HepG2 (cell line): ENCODE measurements at regions not wholly inside any gene's neighbourhood (a gene's known extent, or its start where the extent isn't known, plus 50 kb on each side); places are given as distances from the start of the nearest gene placed in this dataset.

ENCODE experiments used
- ATAC-seq: fragments of 200-7000 bp; cut with Tn5 transposase; 3 replicates; pipeline ENCODE4 v1.9.1; 2020; ENCODE audit warnings: mild to moderate bottlenecking, moderate library complexity
- BruUV-seq: library from RNA; stranded (reverse); fragments of 400-500 nt; replicated peaks from 2 replicates; lab custom pipeline; 2021; lab: Mats Ljungman, UMichigan
- CTCF ChIA-PET: fragments of 300-600 bp; formaldehyde crosslinking; extraction: SDS; loops from one replicate; lab custom pipeline; 2021; ENCODE audit warnings: low total read pairs, inconsistent platforms, low intra/inter-chr PET ratio; lab: Yijun Ruan, JAX
- POLR2A ChIA-PET: fragments of 350-600 bp; sonication (Branson Sonifier 250); formaldehyde crosslinking; loops from one replicate; lab custom pipeline; 2020; ENCODE audit warnings: antibody characterized with exemption, inconsistent platforms; lab: Yijun Ruan, JAX
- DNase-seq: peaks from one replicate; pipeline ENCODE4 v3.0.0-alpha.2; 2015; ENCODE audit warnings: low spot score
- FAIRE-seq: peaks from 3 replicates; lab custom pipeline; 2011; peaks lifted over from hg19 to GRCh38; lab: Jason Lieb, UNC
- H2AFZ ChIP-seq: one replicate; pipeline ENCODE4 v1.6.1; 2011; ENCODE audit warnings: low read length, inconsistent platforms
- H3K27ac ChIP-seq: fragments of 300-600 bp; 3 replicates; pipeline ENCODE4 v1.8.0; 2011; ENCODE audit warnings: mixed run types, mild to moderate bottlenecking, mixed read lengths, low read length, inconsistent platforms; ENCODE audit not compliant: insufficient read depth; ENCODE audit errors: extremely low read length
- H3K27me3 ChIP-seq, 2 experiments: fragments of 200-600 bp in 1 of 2; 2 replicates in 1 of 2; 3 replicates in 1 of 2; pipeline versions ENCODE4 v1.6.0 to v1.8.0; 2011; ENCODE audit warnings: low read length in 2 of 2, mild to moderate bottlenecking in 2 of 2, moderate library complexity in 2 of 2, inconsistent platforms in 1 of 2; ENCODE audit not compliant: insufficient read depth in 2 of 2, control insufficient read depth in 1 of 2
- H3K36me3 ChIP-seq, 2 experiments: fragments of 200-600 bp in 1 of 2; replicated peaks in 1 of 2; 2 replicates in 1 of 2; 3 replicates in 1 of 2; pipeline versions ENCODE4 v1.5.1 to v1.8.0; 2011; ENCODE audit warnings: low read length in 2 of 2, inconsistent platforms in 1 of 2; ENCODE audit not compliant: insufficient read depth in 2 of 2, control insufficient read depth in 1 of 2
- H3K4me1 ChIP-seq: 2 replicates; pipeline ENCODE4 v1.5.1; 2012; ENCODE audit warnings: low read length, inconsistent platforms; ENCODE audit not compliant: insufficient read depth
- H3K4me2 ChIP-seq: 2 replicates; pipeline ENCODE4 v1.6.0; 2011; ENCODE audit warnings: low read depth, low read length, inconsistent platforms
- H3K4me3 ChIP-seq, 3 experiments: fragments of 200-600 bp in 1 of 3; sonication (generic), shearing (Covaris generic) in 1 of 3; replicated peaks in 1 of 3; 2 replicates each; pipeline ENCODE4 v1.5.1; 2011 to 2016; ENCODE audit warnings: low read length in 3 of 3, inconsistent platforms in 2 of 3, low read depth in 2 of 3, mild to moderate bottlenecking in 2 of 3, control low read depth in 1 of 3, mixed read lengths in 1 of 3; ENCODE audit not compliant: insufficient read depth in 1 of 3
- H3K79me2 ChIP-seq: one replicate; pipeline ENCODE4 v1.6.1; 2011; ENCODE audit warnings: low read length, inconsistent platforms; ENCODE audit not compliant: insufficient read depth
- H3K9ac ChIP-seq: 2 replicates; pipeline ENCODE4 v1.6.0; 2011; ENCODE audit warnings: mild to moderate bottlenecking, low read depth, low read length, inconsistent platforms; ENCODE audit not compliant: insufficient read depth
- H3K9me3 ChIP-seq: 2 replicates; pipeline ENCODE4 v1.5.1; 2012; ENCODE audit warnings: mild to moderate bottlenecking, low read length
- H4K20me1 ChIP-seq: 2 replicates; pipeline ENCODE4 v1.6.0; 2011; ENCODE audit warnings: inconsistent platforms, mild to moderate bottlenecking, low read length, moderate library complexity; ENCODE audit not compliant: insufficient read depth
- DMTF1 ChIP-seq: sonication (generic); formaldehyde crosslinking; IDR thresholded peaks from 2 replicates; pipeline ENCODE4 v1.4.0; 2020; ENCODE audit warnings: mild to moderate bottlenecking, missing genetic modification reagents
- FOXJ3 ChIP-seq: sonication (generic); formaldehyde crosslinking; IDR thresholded peaks from 2 replicates; pipeline ENCODE4 v1.4.0; 2020; ENCODE audit warnings: missing genetic modification reagents, mild to moderate bottlenecking, borderline replicate concordance
- JUND ChIP-seq: sonication (generic); formaldehyde crosslinking; IDR thresholded peaks from 2 replicates; pipeline ENCODE4 v1.8.0; 2022; ENCODE audit warnings: mild to moderate bottlenecking, missing genetic modification reagents
- KLF13 ChIP-seq: sonication (generic); formaldehyde crosslinking; IDR thresholded peaks from 2 replicates; pipeline ENCODE4 v1.4.0; 2020; ENCODE audit warnings: mild to moderate bottlenecking, missing genetic modification reagents
- NFIC ChIP-seq: IDR thresholded peaks from 2 replicates; pipeline ENCODE4 v1.6.1; 2012; ENCODE audit warnings: mild to moderate bottlenecking, low read length, inconsistent platforms
- PHF5A ChIP-seq: IDR thresholded peaks from one replicate; pipeline ENCODE4 v1.6.1; 2018; ENCODE audit warnings: low read depth, missing genetic modification reagents; ENCODE audit not compliant: unreplicated experiment
- PTBP1 ChIP-seq: fragments of 200-400 bp; formaldehyde crosslinking; IDR thresholded peaks from 2 replicates; pipeline ENCODE4 v1.6.1; 2018; ENCODE audit warnings: low read length, low read depth; ENCODE audit not compliant: poor library complexity, severe bottlenecking
- SP1 ChIP-seq, 2 experiments: fragments of 450-650 bp in 1 of 2; sonication (generic) in 1 of 2; formaldehyde crosslinking in 1 of 2; IDR thresholded peaks; 2 replicates each; pipeline versions ENCODE4 v1.4.0 to v1.6.1; 2016 to 2020; ENCODE audit warnings: missing genetic modification reagents in 1 of 2
- ZBTB34 ChIP-seq: sonication (generic); formaldehyde crosslinking; IDR thresholded peaks from 2 replicates; pipeline ENCODE4 v1.8.0; 2022; ENCODE audit warnings: mild to moderate bottlenecking, missing genetic modification reagents
- ZNF574 ChIP-seq: sonication (generic); formaldehyde crosslinking; IDR thresholded peaks from 2 replicates; pipeline ENCODE4 v1.4.0; 2020; ENCODE audit warnings: missing genetic modification reagents
- ZNF660 ChIP-seq: sonication (generic); formaldehyde crosslinking; IDR thresholded peaks from 2 replicates; pipeline ENCODE4 v1.5.1; 2020; ENCODE audit warnings: mild to moderate bottlenecking, low read depth, missing genetic modification reagents, borderline replicate concordance
- ZNF737 ChIP-seq: sonication (generic); formaldehyde crosslinking; IDR thresholded peaks from 2 replicates; pipeline ENCODE4 v1.5.0; 2020; ENCODE audit warnings: missing genetic modification reagents, mild to moderate bottlenecking, borderline replicate concordance
- ZNF766 ChIP-seq: sonication (generic); formaldehyde crosslinking; IDR thresholded peaks from 2 replicates; pipeline ENCODE4 v1.5.0; 2020; ENCODE audit warnings: missing genetic modification reagents, borderline replicate concordance
- ZSCAN29 ChIP-seq: sonication (generic); formaldehyde crosslinking; conservative IDR thresholded peaks from 2 replicates; pipeline ENCODE4 v1.4.0; 2020; ENCODE audit warnings: mild to moderate bottlenecking, missing genetic modification reagents
- WGBS: methylation state at CpG from one replicate; pipeline ENCODE4 v1.1.6; 2017; ENCODE audit warnings: low lambda C conversion rate; 5-methylcytosine and 5-hydroxymethylcytosine counted together
- in situ Hi-C: cut with HindIII; loops from 2 replicates; pipeline ENCODE4 v1.10.0; 2017; ENCODE audit warnings: low pct_unique_long_range_greater_than_20kb; ENCODE audit not compliant: extremely low pct_ligation_motif_present
- intact Hi-C: fragments of 100-400 bp; cut with micrococcal nuclease; formaldehyde crosslinking; loops from one replicate; pipeline ENCODE4 v1.10.0; 2022; ENCODE audit not compliant: unreplicated experiment

- CTCF ChIA-PET: no interaction called here
- Histone ChIP-seq H3K9ac (no peak overlapping the region), H3K79me2 (no peaks in the 10 kb centered on the region), H4K20me1 (no peaks in the 10 kb centered on the region), H3K4me2 (no peak overlapping the region), H3K36me3 (no peaks in the 10 kb centered on the region), H3K27ac (no peak overlapping the region), H3K4me1 (no peaks in the 10 kb centered on the region), H3K27me3 (peaks cover 0 to 13% of the 10 kb centered on the region in 2 experiments; a peak in 2 of 5 replicates), H3K9me3 (no peaks in the 10 kb centered on the region), H3K4me3 (no peak overlapping the region), H2AFZ (no peak overlapping the region)
- FAIRE-seq (no peak), DNase-seq (no peak), ATAC-seq (peak; percentile 46; the same call in 2 of the 3 replicates)
- BruUV-seq: no TSS peak
- WGBS: 54% methylated on average over 15 of the region's 18 CpGs
- intact Hi-C loops: no loop called here
- in situ Hi-C loops: no loop called here
- POLR2A ChIA-PET: no interaction called here
- TF ChIP-seq NFIC: no peak
- TF ChIP-seq ZBTB34: no peak
- TF ChIP-seq FOXJ3 (CRISPR knock-in tag): no peak
- TF ChIP-seq KLF13 (CRISPR knock-in tag): no peak
- TF ChIP-seq ZSCAN29: no peak
- TF ChIP-seq PTBP1: no peak
- no peak for TF ChIP-seq SP1 (IDR thresholded peaks at IDR 0.05)
- no peak for TF ChIP-seq SP1 (CRISPR knock-in tag; IDR thresholded peaks at IDR 0.05)
- TF ChIP-seq ZNF660 (CRISPR knock-in tag): no peak
- no peak for TF ChIP-seq ZNF574 (CRISPR knock-in tag)
- no peak for TF ChIP-seq ZNF737 (CRISPR knock-in tag)
- TF ChIP-seq PHF5A (CRISPR knock-in tag): no peak
- TF ChIP-seq JUND (CRISPR knock-in tag): no peak
- no peak for TF ChIP-seq DMTF1 (CRISPR knock-in tag)
- no peak for TF ChIP-seq ZNF766 (CRISPR knock-in tag)
Observed at GRCh38 chr3:11898611-11899325, 52.1 kb upstream of the TAMM41 start.
